M059J (cell line): ENCODE measurements at regions not wholly inside any gene's neighbourhood (a gene's known extent, or its start where the extent isn't known, plus 50 kb on each side); places are given as distances from the start of the nearest gene placed in this dataset.
A peak's percentile ranks its signal among the peaks of the same experiment; 100 is the strongest.

Experiments
- DNase-seq: peaks from one replicate; pipeline ENCODE4 v3.0.0-alpha.2; 2012; ENCODE audit warnings: low read depth

DNA sequence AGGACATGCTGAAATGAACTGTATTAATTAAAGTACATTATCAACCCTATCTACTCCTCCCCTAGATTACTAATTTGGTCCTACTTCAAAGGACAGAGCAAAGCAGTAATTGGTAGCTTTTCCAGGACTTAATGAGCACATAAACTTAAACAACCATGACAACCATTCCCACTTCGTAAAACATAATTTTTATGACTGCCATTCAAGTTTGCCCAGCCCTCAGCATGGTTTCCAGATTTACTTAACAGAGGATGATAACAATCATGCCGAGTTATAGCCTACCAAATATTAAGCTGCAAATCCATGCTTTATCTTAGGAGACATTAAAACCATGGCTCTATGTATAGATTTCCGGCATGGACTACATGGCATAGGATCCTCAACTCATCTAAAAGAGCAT is 401.1 kb upstream of the CHAC2 start:
- DNase-seq: no peak

DNA sequence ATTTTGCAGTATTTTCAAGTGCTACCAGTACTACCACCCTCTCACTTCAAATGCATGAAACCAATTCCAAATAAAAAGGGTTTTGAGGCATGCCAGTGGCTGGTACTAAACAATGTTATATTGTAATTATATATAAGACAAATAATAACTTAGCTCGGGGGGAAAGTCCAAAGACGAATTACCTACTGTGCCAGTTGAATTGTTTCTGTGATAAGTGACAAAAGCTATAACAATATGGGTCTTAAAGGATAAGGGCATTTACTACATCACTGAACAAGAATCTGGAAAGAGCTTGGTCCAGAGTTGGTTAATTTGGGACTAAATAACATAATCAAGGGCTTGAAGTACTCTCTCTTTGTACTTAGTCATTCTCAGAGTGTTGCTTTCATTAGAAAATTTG is 404.7 kb upstream of the CHAC2 start:
- DNase-seq: no peak

DNA sequence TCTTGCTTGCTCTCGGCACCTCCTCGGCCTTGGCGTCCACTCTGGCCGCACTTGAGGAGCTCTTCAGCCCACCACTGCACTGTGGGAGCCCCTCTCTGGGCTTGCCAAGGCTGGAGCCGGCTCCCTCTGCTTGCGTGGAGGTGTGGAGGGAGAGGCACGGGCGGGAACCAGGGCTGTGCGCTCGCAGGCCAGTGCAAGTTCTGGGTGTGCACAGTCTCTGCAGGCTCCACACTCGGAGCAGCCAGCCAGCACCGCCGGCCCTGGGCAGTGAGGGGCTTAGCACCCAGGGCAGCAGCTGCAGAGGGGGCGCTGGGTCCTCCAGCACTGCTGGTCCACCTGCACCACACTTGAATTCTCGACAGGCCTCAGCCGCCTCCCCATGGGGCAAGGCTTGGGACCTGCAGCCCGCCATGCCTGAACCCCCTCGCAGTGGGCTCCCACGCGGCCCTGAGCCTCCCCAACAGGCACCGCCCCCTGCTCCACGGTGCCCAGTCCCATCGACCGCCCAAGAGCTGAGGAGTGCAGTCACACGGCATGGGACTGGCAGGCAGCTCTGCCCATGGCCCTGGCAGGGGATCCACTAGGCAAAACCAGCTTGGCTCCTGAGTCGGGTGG is 411.2 kb upstream of the CHAC2 start:
- no peak for DNase-seq

DNA sequence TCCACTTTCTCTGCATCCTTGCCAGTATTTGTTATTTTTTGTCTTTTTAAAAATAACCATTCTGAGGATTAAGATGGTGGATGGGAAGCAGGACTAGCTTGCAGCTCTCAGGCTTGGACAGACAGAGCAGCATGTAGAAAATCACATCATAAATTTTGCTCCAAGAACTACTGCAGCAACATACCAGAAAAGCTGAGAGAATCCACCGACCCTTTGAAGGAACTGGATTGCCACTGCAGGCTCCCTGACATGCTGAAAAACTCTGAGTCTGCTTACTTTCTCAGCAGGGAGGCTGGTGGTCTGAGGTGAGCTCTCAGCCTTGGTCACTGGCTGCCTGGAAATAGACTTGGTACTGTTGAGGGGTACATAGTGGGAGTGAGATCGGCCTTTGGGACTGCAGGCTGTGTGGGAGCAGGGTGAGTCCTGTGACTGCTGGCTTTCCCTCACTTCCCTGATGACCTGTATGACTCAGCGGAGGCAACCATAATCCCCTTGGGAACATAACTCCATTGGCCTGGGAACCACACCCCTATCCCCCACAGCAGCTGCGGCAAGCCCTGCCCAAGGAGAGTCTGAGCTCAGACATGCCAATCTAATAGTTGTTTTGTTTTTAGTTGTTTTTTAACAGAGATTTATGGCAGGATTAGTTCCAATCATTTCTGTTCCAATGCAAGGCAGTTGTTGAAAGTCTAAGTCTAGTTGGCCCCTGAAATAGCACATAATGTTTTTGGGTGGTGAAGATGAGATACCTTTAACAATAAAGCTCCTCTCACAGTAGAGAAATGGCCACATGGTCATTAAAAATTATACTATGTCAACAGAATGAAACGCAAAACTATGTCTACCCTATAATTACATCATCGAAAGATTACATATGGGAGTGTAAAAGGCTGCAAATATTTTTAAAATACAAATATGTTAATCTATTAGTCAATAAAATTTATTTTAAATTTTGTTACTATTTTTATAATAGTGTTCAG is 414.2 kb upstream of the CHAC2 start:
- peak; percentile 76 for DNase-seq

DNA sequence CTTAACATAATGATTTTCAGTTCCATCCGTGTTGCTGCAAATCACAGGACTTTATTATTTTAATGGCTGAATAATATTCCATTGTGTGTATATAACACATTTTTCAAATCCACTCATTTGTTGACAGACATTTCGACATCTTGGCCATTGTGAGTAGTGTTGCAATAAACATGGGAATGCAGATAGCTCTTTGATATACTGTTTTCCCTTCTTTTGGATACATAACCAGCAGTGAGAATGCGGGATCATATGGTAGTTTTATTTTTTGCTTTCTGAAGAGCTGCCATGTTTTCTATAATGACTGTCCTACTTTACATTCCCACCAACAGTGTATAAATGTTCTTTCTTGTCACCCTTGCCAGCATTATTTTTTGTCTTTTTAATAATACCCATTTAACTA is 420.3 kb upstream of the CHAC2 start:
- no peak for DNase-seq

DNA sequence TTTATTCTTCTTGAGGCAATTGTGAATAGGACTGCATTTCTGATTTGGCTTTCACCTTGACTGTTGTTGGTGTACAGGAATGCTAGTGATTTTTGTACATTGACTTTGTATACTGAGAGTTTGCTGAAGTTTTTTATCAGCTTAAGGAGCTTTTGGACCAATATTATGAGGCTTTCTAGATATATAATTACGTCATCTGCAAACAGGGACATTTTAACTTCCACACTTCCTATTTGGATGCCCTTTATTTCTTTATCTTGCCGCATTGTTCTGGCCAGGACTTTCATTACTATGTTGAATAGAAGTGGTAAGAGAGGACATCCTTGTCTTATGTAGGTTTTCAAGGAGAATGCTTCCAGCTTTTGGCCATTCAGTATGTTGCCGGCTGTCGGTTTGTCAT is 425.4 kb upstream of the CHAC2 start:
- no peak for DNase-seq

DNA sequence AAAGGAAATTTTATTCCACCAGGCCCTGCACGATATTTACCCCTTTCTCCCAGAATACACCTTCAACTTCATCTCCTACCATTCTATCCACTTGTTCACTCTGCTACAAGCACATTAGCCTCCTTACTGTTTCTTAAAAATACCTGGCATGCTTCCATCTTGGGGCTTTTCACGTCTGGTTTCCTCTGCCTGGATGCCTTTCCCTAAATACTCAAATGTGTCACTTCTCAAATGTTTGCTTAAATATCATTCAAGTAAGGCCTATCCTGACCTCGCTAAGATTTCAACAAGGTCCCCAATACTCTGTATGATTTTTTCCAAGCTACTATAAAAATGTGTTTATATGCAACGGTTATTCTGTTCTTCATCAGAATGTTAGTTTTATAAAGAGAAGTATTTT is 433.0 kb upstream of the CHAC2 start:
- DNase-seq: peak; percentile 9

DNA sequence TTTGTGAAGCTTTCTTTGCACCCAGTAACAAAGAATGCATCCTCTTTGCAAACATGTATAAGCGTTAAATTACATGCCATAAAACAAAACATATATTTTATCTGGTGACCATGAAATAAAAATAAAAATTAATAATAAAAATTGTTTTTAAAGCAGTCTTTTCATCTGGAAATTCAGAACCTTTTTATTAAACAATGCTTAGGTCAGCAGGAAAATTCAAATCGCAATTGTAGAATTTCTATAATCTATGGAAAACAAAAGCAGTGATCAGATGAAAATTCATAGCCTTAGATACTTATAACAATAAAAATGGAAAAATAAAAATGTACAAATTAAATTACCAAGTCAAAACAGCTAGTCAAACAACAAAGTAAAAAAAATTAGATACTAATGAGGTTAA is 435.9 kb upstream of the CHAC2 start:
- no peak for DNase-seq

DNA sequence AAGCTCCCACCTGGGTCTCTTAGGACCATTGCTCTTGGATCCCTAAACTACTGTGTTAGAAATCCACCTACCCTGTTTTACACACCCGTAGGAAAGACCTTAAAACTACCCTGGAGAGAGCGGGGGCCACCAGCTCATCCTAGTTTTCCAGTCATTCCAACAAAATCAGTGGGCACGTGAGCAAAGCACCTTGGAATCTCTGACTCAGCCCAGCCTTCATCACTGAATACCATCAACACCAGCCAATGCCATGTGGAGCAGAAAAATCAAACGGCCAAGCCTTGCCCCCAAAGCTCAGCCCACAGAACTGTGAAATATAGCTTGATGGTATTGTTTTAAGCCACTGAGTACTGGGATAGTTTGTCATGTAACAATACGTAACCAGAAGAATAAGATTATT is 449.7 kb upstream of the CHAC2 start:
- peak; percentile 46 for DNase-seq

DNA sequence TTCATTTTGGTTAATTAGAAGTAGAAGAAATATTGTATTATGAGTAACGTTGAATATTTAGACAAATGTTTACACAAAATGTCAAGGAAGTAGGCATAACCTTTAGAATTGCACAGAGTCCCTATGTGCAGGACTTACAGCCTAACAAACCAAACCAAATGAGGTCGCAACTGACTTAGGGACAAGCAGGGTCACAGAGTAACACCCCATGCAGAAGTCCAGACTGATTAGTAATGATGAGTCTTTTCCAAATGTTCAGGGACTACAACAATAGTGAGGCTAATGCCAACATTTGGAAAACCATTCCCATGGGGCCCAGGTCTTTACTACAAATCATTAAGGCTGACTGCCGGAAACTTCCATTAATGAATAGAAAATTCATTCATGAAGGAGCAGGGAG is 452.5 kb upstream of the CHAC2 start:
- DNase-seq: peak; percentile 21

DNA sequence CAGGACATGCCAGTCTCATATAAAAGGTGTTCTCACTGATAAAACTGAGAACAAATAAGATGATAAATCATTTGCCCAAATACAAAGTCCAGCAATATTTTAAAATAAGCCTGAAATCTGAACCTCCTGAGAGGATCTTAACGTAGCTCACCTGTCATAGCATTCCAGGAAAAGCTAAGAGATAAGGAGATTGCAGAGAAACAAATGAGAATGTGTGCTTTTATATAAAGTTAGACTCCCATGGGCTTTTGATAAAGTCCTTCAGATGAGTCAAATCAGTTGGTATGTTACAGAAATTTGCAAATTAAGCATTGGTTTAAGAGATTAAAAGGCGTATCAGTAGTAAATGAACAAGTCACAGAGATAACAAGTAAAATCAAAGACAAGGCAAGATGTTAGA is 452.9 kb upstream of the CHAC2 start:
- DNase-seq: peak; percentile 4

DNA sequence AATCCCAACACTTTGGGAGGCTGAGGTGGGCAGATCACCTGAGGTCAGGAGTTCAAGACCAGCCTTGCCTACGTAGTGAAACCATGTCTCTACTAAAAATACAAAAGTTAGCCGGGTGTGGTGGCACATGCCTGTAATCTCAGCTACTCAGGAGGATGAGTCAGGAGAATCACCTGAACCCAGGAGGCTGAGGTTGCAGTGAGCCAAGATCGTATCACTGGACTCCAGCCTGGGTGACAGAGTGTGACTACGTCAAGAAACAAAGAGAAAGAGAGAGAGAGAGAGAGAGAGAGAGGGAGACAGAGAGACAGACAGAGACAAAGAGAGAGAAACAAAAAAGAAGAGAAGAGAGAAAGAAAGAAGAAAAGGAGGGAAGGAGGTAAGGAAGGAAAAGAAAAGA is 454.0 kb upstream of the CHAC2 start:
- DNase-seq: peak; percentile 62

DNA sequence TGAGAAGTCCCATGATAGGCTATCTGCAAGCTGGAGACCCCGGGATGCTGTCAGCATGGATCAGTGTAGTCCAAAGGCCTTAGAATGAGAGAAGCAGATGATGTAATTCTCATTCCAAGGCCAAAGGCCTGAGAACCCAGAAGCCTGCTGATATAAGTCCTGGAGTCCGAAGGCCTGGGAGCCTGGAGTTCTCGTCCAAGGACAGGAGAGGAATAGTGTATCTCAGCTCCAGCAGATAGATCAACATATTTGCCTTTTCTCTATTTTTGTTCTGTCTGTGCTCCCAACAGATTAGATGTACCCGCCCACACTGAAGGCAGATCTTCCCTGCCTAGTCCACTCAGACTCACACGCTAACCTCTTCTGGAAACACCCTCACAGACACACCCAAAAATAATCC is 454.9 kb upstream of the CHAC2 start:
- no peak for DNase-seq

DNA sequence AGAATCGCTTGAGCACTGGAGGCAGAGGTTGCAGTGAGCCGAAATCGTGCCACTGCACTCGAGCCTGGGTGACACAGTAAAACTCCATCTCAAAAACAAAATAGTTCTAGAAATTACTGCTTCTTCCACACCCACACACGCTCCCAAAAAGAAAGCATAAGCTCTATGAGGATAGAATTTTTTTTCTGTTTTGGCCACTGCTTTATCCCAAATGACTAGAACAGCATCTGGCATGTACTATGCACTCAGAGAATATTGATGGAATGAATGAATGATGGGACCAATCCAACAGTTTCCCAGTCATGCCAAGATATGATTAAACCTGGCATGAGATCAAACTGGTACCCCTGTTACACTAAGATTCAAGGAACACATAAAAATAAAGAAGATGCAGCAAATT is 455.4 kb upstream of the CHAC2 start:
- no peak for DNase-seq

DNA sequence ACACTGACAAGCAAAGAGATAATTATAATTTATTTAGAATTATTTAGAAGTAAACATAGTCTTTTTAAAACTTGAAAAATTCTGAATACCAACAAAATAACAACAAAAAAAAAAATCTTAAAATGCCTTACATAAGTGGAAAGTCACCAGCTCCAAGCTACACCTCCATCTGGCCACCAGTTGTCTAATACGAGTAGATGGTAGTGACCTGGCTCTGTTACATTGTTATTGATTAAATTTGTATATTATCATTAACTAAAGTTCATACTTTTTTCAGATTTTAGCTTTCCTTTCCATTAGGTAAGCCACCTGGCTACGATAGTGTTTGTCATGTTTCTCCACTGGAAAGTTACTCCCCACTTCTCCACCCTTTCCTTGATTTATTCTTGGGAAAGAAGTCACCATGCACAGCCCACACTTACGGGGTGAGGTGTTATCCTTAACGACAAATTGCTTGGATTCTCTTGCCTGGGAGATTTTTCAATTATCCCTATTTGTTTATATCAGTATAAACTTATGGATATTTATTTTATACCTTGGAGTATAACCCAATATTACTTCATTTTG is 464.5 kb upstream of the CHAC2 start:
- no peak for DNase-seq

DNA sequence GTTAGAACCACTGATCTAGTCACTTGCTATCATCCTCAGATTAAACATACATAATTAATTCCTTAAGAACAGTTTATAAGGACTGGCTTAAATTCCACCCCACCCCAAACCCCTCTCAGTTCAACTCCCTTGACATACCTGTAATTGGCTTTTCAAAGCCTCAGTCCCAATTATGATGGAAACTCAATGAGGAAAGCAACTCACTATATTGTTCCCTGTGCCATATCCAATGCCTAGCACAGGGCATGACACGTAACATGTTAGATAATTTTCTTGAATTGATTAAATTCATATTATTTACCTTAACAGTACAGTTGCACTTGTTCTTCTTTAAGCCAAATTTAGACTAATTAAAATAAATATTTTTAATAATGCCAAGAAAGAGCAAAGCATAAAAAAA is 465.1 kb upstream of the CHAC2 start:
- no peak for DNase-seq

DNA sequence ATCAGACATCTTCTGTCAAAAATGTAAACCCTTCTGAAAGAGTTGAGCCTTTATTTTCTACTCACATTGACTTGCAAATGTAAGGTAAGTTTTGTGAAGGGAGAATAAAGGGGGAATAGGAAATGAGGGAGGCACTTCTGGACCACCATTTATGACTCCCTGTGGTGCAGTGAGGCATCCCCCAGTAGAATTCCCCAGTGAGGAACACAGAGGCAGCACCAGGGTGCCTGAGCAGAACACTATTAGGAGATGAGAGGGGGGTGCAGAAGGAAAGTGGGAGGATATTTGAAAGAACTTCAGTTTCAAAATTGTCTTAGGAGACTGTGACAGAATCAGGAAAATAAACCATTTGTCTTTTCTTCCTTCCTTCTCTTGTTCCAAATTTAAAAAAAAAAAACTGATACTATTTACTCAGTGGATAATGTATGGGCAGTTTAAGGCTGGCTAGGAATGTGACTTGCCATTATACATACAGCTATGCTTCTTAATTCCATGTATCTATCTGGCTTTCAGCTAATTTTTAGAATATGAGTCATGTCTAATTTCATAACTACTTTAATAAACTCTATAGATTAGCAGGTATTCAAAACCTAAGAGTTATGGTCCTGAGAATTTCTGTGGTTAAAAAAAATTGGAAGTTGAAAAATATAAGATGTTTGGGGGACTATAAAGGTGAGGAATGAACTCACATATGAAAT is 478.1 kb upstream of the CHAC2 start:
- DNase-seq: no peak

DNA sequence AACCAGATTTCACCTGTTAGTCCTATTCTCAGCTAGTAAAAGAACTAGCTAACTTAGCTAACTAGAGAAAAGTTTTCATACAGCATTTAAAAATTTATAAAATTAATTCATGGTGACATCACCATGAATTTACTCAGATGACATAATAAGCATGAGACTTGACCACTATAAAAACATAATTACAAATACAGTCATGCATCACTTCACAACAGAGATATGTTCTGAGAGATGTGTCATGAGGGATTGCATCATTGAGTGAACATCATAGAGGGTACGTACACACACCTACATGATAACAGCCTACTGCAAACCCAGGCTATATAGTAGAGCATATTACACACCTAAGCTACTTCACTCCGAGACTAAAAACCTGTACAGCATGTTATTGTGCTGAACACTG is 481.3 kb upstream of the CHAC2 start:
- DNase-seq: peak; percentile 14

DNA sequence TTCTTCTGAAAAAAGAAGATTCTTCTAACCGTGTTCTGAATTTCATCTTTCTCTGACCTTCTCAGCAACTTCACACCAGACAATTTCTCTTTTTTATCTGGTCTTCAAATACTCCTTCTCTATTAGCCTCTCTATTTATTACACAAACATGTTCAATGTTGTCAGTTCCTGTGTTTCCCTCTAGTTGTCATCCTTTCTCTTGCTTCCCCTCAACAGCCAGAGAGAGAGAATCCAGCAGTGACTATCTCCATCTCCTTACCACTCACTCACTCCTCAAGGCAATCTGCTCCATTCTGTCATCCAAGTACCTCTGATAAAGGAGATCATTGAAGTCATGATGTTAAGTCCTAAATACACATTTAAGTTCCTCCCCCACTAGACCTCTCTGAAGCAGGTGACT is 491.9 kb upstream of the CHAC2 start:
- no peak for DNase-seq

DNA sequence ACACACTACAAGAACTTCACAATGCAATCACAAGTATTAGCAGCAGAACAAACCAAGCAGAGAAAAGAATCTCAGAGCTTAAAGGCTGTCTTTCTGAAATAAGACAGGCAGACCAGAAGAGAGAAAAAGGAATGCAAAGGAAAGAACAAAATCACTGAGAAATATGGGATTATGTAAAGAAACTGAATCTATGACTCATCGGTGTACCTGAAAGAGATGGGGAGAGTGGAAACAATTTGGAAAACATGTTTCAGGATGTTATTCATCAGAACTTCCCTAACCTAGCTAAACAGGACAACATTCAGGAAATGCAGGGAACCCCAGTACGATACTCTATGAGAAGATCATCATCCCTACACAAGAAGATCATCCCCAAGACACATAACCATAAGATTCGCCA is 499.0 kb upstream of the CHAC2 start:
- DNase-seq: no peak

DNA sequence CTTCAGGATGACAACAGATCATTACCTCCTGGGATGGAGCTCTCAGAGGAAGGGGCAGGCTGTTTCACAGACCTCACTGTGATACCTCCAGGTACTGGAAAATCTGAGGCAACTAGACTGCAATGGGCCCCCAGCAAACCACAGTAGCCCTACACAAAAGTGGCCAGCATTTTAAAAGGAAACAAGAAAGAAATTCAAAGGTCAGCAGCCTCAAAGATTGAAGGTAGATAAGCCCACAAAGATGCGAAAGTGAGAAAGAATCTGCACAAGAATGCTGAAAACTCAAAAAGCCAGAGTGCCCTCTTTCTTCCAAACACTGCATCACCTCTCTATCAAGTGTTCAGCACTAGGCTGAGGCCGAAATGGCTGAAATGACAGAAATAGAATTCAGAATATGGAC is 499.5 kb upstream of the CHAC2 start:
- peak; percentile 20 for DNase-seq

DNA sequence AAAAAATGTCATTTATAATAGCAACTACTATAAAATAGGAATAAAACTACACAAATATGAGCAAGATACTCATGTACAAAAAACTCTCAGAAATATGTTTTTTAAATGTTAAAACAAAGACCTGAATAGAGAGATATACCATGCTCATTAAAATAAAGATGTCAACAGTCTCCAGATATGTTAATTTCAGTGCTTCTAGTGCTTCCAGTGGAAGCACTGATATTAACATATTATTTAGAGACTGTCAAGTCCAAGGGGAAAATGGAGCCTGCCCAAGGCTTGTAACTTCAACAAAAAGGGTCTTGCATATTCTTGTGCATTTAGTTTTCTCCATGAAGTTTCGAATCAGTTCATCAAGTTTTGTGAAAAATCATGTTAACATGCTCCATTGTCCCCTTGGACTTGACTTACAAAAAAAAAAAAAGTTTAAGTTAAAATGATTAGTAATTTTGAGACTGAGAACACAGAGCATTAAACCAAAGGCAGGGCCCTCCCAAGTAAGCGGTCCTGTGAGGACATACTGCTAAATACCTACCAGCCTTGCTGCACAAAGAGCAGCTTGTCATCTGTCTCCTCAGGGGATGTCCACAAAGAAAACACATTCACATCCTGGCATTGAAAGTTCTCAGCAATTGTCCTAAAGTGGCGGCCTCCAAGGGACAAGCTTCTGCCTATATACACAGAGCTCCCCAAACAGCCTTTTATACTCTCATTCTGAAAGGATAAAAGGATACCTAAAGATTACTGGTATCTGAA is 501.9 kb upstream of the CHAC2 start:
- DNase-seq: no peak
